Frontal cortex (tissue), 3 donors: ENCODE measurements at regions not wholly inside any gene's neighbourhood (a gene's known extent, or its start where the extent isn't known, plus 50 kb on each side); places are given as distances from the start of the nearest gene placed in this dataset.
"Not testable (repeated sequence)": the region's sequence is repeated elsewhere in the genome, so short reads cannot be mapped to it uniquely, and the experiment has no call there.

ENCODE experiments used
- DNase-seq, 2 donors: peaks; one replicate each; pipeline ENCODE4 v3.0.0; 2012; ENCODE audit warnings: low spot score in 2 of 2
- FAIRE-seq: peaks from 2 replicates; lab custom pipeline; 2012; peaks lifted over from hg19 to GRCh38; lab: Jason Lieb, UNC
- donor health status: control.
- donor health status: control.
- donor health status: control.

- FAIRE-seq, result no peak
- no peak for DNase-seq
These were observed 148.4 kb upstream of the RORB start for GRCh38 chr9:74348777-74349176.

DNA sequence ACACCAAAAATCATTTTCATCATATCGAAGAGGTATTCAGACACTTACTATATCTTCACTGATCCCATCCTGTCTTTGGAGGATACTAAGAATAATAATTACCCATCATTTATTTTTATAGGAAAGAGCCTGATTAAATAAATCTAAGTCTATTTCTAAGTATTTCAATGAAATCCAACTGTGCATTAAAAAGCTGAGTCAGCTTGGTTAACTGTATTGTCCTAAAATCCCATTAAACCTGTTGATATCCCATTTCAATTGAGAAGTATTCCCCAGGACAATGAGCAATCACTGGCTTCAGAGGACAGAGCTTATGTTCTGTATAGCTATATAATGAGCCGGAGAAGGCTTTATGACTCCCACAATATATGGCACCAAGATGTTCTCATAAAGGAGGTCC is 142.0 kb upstream of the RORB start:
- FAIRE-seq, result no peak
- DNase-seq, result no peak

GRCh38 chr9:74357577-74357976 is 139.6 kb upstream of the RORB start:
- no peak for DNase-seq
- no peak for FAIRE-seq

DNA sequence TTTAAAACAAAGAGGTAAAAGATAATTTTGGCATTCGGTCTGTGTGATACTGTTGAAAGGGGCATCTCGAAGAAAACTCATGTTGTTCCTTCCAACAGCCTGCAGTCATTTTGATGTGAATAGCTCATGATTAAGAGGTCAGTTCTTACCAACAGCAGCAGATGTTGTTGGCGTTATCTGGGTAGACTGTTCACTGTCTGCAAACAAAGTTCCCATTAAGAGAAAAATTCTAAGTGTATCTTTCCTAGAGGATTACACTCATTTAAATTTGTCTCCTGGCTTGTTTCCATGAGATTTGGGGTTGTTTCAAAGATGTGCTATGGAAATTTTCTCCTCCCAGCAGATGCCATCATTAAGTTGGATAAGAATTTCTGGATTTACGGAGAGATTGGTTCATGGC is 138.2 kb upstream of the RORB start:
- FAIRE-seq (no peak), DNase-seq (no peak)

DNA sequence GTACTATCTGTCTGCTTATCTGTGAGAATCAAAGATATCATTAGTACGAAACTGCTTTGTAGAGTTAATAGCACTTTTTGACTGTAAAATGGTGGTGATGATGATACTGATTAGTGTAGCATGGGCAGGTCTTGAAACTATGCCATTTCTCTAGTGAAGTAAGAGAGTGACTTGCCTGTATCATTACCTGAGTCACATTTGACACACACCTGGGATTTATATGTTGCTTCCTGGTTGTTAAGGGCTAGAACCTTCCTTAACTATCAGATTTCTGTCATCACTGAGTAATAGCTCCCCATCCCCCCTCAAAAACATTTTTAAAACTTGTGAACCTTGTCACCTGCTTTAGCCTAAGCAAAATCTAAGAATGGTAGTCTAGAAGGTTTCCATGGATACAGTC is 135.6 kb upstream of the RORB start:
- DNase-seq (no peak), FAIRE-seq (no peak)

- FAIRE-seq, result no peak
- DNase-seq, result no peak
These were observed 134.7 kb upstream of the RORB start for GRCh38 chr9:74362423-74362822.

- FAIRE-seq, result no peak
- DNase-seq, result no peak
These were observed 131.0 kb upstream of the RORB start for GRCh38 chr9:74366111-74366510.

DNA sequence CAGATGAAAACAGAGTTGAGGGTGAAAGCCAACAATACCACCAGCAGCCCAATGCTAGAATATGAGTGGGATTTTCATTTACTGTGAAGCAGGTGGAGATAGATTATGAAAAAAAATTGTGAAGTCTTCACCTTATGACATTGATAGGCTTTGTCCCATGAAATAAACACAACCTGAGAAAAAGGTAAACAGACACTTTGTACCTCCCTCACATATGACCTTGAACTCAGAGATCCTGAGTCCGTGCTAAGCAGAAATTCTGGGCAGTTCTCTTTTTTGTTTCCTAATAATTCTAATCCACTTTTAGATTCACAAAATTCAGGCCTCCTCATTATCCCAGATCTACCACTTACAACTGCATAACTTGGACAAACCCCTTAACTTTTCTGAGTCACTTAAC is 127.3 kb upstream of the RORB start:
- FAIRE-seq, result no peak
- no peak for DNase-seq

- FAIRE-seq, result no peak
- no peak for DNase-seq
These were observed 123.8 kb upstream of the RORB start for GRCh38 chr9:74373348-74373747.

GRCh38 chr9:74379718-74380117 is 117.4 kb upstream of the RORB start:
- no peak for FAIRE-seq
- DNase-seq, result no peak

DNA sequence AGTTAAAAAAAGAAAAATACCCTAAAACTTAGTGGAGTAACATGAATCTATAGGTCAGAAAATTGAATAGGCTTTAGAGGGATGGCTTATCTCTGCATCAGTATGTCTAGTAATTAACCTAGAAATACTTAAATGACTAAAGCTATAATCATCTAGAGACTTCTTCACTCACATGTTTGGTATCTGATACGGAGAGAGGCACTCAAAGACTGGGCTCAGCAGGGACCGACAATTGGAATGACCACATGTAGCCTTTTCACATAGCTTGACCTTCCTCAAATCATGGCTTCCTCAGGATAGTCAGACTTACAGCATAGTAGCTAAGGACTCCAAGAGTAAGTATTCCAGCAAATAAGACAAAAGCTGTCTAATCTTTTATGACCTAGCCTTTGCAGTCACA is 105.3 kb upstream of the RORB start:
- DNase-seq (no peak), FAIRE-seq (no peak)

DNA sequence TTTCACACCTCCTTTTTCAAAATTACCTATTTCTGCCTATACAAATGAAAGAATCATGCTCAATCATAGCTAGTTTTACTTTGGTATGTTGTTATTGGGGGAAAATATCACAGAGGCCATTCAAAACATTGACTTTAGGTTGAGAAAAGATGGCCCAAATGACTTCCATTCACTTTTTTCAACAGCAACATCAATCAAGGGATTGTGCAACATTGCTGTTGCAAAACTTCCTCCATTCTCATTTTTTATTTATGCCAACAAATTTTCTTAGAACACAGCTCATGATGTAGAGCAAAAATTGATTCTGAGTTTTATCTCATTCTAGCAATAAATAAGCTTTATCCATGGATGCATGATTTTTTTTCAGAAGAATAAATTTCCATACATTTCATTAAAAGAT is 93.6 kb upstream of the RORB start:
- no peak for FAIRE-seq

DNA sequence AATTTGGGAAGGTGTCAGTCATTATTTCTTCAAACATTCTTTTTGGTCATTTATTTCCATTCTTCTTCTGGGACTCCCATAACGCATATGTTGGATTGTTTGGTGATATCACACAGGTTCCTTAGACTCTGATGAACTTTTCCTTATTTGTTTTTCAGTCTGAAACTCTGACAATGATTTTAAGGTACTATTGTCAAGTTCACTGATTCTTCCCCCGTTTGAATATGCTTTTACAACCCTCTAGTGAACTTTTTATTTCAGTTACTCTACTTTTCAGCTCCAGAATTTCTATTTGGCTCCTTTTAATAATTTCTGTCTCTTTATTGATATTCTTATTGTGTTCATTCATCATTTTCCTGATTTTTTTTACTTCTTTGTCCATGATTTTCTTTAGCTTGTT is 92.5 kb upstream of the RORB start:
- FAIRE-seq (no peak), DNase-seq (no peak)

More for the DNA sequence above, 93.6 kb upstream of the RORB start:
- DNase-seq, result no peak

GRCh38 chr9:74407166-74407565 is 90.0 kb upstream of the RORB start:
- DNase-seq, result no peak
- FAIRE-seq, result no peak

DNA sequence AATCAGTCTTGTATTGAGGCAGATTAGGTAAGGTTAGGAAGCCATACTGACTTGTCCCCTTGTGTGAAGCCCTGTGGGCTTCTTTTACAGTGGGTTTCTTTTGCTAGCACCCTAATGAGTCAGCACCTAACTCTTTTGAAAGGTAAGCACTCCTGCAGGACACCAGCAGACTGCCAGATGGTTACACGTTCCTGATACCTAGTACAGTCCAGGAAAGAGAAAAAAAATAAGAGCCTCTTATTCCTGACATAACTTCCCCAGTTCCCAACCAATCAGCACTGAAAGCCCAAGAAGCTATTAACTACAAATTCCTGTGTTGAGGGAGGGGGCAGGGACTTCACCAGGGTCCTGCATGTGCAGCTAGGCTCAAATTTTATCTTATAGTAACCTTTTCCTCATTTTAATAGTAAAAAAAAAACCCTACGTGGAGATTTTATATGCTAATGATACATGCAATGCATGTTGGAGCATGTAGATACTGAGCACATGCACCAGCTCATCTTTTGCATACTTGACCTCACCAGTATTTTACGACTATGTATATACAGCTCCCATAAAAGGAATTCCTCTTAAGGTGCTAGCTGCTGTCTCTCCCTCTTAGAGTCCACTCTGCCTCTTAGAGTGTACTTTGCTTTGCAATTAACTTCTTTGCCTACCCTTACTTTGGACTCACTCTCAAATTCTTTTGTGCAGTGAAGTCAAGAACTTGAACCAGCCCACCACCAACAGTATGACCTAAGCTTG is 84.7 kb upstream of the RORB start:
- DNase-seq (no peak), FAIRE-seq (no peak)

GRCh38 chr9:74413876-74414275 is 83.3 kb upstream of the RORB start:
- DNase-seq (no peak), FAIRE-seq (no peak)

- no peak for DNase-seq
- FAIRE-seq, result no peak
These were observed 82.8 kb upstream of the RORB start for GRCh38 chr9:74414325-74414724.

DNA sequence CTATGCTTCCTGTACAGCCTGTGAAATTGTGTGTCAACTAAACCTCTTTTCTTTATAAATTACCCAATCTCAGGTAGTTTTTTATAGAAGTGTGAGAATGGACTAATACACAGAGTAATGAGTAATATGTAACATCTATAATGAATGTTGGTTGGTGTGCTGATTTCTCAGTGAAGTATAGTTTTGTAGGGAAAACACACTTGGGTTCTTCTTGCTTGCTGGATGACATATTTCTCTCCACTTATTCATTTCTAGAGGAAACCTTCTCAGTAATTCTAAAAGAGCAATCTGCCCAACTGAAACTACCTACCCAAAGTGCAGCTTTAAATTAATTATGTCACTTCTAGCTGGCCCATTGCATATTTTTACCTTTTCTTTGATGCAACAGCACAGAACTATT is 81.1 kb upstream of the RORB start:
- DNase-seq (no peak), FAIRE-seq (no peak)

DNA sequence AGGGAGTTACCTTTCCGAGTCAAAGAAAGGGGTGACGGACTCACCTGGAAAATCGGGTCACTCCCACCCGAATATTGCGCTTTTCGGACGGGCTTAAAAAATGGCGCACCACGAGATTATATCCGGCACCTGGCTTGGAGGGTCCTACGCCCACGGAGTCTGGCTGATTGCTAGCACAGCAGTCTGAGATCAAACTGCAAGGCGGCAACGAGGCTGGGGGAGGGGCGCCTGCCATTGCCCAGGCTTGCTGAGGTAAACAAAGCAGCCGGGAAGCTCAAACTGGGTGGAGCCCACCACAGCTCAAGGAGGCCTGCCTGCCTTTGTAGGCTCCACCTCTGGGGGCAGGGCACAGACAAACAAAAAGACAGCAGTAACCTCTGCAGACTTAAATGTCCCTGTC is 72.6 kb upstream of the RORB start:
- not testable (repeated sequence) for FAIRE-seq, DNase-seq

- no peak for DNase-seq
- no peak for FAIRE-seq
These were observed 65.7 kb upstream of the RORB start for GRCh38 chr9:74431467-74431866.

GRCh38 chr9:74443036-74443750 is 53.9 kb upstream of the RORB start:
- FAIRE-seq (no peak), DNase-seq (no peak)

DNA sequence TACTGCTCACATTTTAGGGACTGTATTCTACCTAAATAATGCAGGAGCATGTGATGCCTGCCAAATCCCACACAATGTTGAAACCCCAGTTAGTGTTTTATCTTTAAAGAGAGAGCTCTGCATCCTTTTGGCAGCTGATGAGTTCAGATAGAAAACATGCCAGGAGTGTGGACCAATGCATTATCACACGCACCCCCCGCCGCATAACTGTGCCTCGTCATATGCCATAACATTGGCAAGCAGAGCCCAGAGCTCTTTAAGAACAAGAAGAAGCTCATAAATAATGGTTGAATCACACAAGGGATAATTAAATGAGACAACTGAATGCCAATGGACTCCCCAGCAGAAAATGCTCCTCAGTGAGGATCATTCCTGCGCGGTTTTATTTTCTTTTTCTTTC is 52.8 kb upstream of the RORB start:
- DNase-seq (no peak), FAIRE-seq (no peak)
